ENCODE measurements at regions not wholly inside any gene's neighbourhood (a gene's known extent, or its start where the extent isn't known, plus 50 kb on each side); places are given as distances from the start of the nearest gene placed in this dataset.

GRCh38 chr5:153891394-153891793 is 147.3 kb downstream of the FAM114A2 start:
- no peak overlapping the region for H3K4me3 ChIP-seq
- no peaks in the 10 kb centered on the region for H3K36me3 ChIP-seq
- no peak overlapping the region for H3K27ac ChIP-seq
- no peak for DNase-seq
- no peaks in the 10 kb centered on the region for H3K9me3 ChIP-seq
- TF ChIP-seq CTCF (IDR thresholded peaks at IDR 0.05 in 8 of 11, conservative IDR thresholded peaks at IDR 0.05 in 3 of 11): no peak
- TF ChIP-seq POLR2AphosphoS5 (IDR thresholded peaks at IDR 0.05): no peak
- no peak for TF ChIP-seq POLR2A (IDR thresholded peaks at IDR 0.05)
- H3K4me1 ChIP-seq: no peaks in the 10 kb centered on the region
- intact Hi-C loops (cut with DNase I; ENCODE audit: low total_unique reads): no loop called here
- H3K27me3 ChIP-seq (replicated peaks in 1 of 7): no peaks in the 10 kb centered on the region

GRCh38 chr5:153888781-153889180 is 149.9 kb downstream of the FAM114A2 start:
- TF ChIP-seq POLR2AphosphoS5 (IDR thresholded peaks at IDR 0.05): no peak
- no peak for TF ChIP-seq CTCF (IDR thresholded peaks at IDR 0.05 in 8 of 11, conservative IDR thresholded peaks at IDR 0.05 in 3 of 11)
- TF ChIP-seq POLR2A (IDR thresholded peaks at IDR 0.05): no peak
- Histone ChIP-seq H3K27me3 (replicated peaks in 1 of 7) (no peaks in the 10 kb centered on the region), H3K4me1 (no peaks in the 10 kb centered on the region), H3K4me3 (no peak overlapping the region), H3K36me3 (no peaks in the 10 kb centered on the region), H3K27ac (no peak overlapping the region), H3K9me3 (no peaks in the 10 kb centered on the region)
- no peak for DNase-seq
- WGBS, 5 donors: 44 to 62% (median 56%) methylated on average over 5 of the region's 5 CpGs
- intact Hi-C loops (cut with DNase I; ENCODE audit: low total_unique reads): no loop called here

- DNase-seq: no peak
- Histone ChIP-seq H3K4me3 (no peak overlapping the region), H3K36me3 (no peaks in the 10 kb centered on the region), H3K4me1 (no peaks in the 10 kb centered on the region), H3K27ac (no peak overlapping the region), H3K9me3 (no peaks in the 10 kb centered on the region), H3K27me3 (replicated peaks in 1 of 7) (peaks cover 0 to 7% (median 0%) of the 10 kb centered on the region in 7 donors)
- WGBS, 5 donors: 84 to 93% (median 90%) methylated on average over 3 of the region's 3 CpGs
- intact Hi-C loops (cut with DNase I; ENCODE audit: low total_unique reads): no loop called here
- TF ChIP-seq POLR2AphosphoS5 (IDR thresholded peaks at IDR 0.05): no peak
Measured at GRCh38 chr5:153885141-153885540, 153.6 kb downstream of the FAM114A2 start.

- Histone ChIP-seq H3K27me3 (replicated peaks in 1 of 7) (peaks cover 0 to 7% (median 0%) of the 10 kb centered on the region in 7 donors), H3K4me1 (no peaks in the 10 kb centered on the region), H3K36me3 (no peaks in the 10 kb centered on the region), H3K4me3 (no peak overlapping the region), H3K9me3 (no peaks in the 10 kb centered on the region), H3K27ac (no peak overlapping the region)
- WGBS, 5 donors: 83 to 92% (median 91%) methylated on average over 4 of the region's 4 CpGs
- DNase-seq: no peak
- TF ChIP-seq POLR2A (IDR thresholded peaks at IDR 0.05) (no peak), POLR2AphosphoS5 (IDR thresholded peaks at IDR 0.05) (no peak), CTCF (IDR thresholded peaks at IDR 0.05 in 8 of 11, conservative IDR thresholded peaks at IDR 0.05 in 3 of 11) (no peak)
- intact Hi-C loops (cut with DNase I; ENCODE audit: low total_unique reads): no loop called here
Measured at GRCh38 chr5:153884612-153884957, 154.1 kb downstream of the FAM114A2 start.
